Spleen (tissue), 7 donors: ENCODE measurements at regions not wholly inside any gene's neighbourhood (a gene's known extent, or its start where the extent isn't known, plus 50 kb on each side); places are given as distances from the start of the nearest gene placed in this dataset.
"Not testable (repeated sequence)": the region's sequence is repeated elsewhere in the genome, so short reads cannot be mapped to it uniquely, and the experiment has no call there.

Source experiments
- CTCF ChIP-seq, 11 experiments: fragments of 200-600 bp in 7 of 11; fragments of 450-650 bp in 4 of 11; sonication (generic) in 4 of 11; IDR thresholded peaks in 8 of 11; conservative IDR thresholded peaks in 3 of 11; 1 replicate in 7 of 11; 2 replicates in 4 of 11; pipeline versions ENCODE4 v1.4.0 to v1.8.0; 2016 to 2021; ENCODE audit warnings: antibody characterized with exemption in 11 of 11, inconsistent platforms in 4 of 11, mild to moderate bottlenecking in 1 of 11
- POLR2AphosphoS5 ChIP-seq, 3 donors: sonication (generic); formaldehyde crosslinking; IDR thresholded peaks; one replicate each; pipeline ENCODE4 v1.5.1; 2017; ENCODE audit warnings: antibody characterized with exemption in 3 of 3
- donor health status: DM: no; HTN: no; CAD: no; lungs with moderate emphysema.
- donor health status: DM: no; HTN: no; CAD: no.
- donor health status: DM: no; HTN: no; CAD: no.

- not testable (repeated sequence) for TF ChIP-seq POLR2AphosphoS5 (IDR thresholded peaks at IDR 0.05); CTCF (IDR thresholded peaks at IDR 0.05 in 8 of 11, conservative IDR thresholded peaks at IDR 0.05 in 3 of 11)
Measured at GRCh38 chr1:83474946-83475345, 524.0 kb downstream of the TTLL7 start.
